GM19452 (cell line): ENCODE measurements at regions not wholly inside any gene's neighbourhood (a gene's known extent, or its start where the extent isn't known, plus 50 kb on each side); places are given as distances from the start of the nearest gene placed in this dataset.

Experiments
- ATAC-seq: cut with Tn5 transposase; IDR thresholded peaks from one replicate; pipeline ENCODE4 v1.9.1; 2021; ENCODE audit not compliant: unreplicated experiment

DNA sequence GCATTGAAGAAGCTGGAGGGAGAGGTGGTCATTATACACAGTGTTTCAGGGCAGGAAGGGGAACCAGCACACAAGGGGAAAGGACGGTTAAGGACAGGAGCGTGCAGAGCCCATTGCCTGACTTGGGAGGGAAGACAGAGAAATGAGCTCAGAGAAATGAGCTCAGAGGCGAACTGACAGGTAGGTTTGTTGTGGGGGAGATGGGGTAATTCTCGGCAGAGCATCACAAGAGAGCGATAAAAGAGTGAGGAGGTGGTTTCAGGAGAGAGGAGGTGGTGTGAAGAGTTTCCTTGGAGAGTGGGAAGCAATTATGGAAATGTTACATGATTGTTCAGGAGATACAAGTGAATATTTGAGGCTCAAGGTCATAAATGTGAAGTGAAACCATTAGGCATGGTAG is 61.0 kb downstream of the MRGPRX1 start:
- ATAC-seq, result no peak

GRCh38 chr11:18865951-18866350 is 73.3 kb downstream of the MRGPRX1 start:
- no peak for ATAC-seq

DNA sequence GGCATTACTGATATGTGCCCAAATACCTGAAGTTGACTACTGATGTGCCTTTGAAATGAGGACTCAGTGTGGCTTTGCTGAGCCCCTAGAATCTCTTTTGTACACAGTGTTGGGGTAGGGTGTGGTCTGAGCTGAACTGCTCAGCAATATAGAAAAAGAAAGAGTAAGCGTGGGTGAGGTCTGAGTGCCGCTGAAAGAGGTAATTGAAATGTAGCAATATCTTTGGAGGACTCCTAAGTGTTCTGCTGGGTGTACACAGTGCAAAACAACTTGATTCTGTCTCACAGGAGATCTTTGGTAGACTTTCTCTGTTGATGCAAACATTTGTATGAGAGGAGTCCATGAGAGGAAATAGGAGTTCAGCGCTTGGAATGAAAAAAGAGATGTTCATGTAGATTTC is 73.7 kb upstream of the PTPN5 start:
- no peak for ATAC-seq

- ATAC-seq, result peak; percentile 85
Observed at GRCh38 chr11:18853086-18853720, 61.6 kb upstream of the PTPN5 start.

DNA sequence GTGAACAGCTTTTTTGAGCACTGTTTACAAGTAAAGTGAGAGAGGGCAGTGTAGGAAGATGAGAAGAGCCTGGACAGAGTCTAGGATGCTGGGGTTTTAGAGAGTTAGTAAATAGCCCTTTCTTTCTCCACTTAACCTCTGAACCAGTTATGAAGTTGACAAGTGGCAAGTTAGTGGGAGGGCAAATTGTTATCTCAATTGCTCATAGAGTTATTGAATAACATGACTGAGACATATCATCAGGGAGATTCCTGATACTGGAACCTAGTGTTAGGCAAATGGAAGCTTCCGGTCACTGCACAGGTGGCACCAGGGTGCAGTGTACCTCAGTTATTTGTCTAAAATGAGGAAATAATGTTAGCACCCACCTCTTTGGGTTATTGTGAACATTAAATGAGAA is 57.8 kb upstream of the PTPN5 start:
- no peak for ATAC-seq

DNA sequence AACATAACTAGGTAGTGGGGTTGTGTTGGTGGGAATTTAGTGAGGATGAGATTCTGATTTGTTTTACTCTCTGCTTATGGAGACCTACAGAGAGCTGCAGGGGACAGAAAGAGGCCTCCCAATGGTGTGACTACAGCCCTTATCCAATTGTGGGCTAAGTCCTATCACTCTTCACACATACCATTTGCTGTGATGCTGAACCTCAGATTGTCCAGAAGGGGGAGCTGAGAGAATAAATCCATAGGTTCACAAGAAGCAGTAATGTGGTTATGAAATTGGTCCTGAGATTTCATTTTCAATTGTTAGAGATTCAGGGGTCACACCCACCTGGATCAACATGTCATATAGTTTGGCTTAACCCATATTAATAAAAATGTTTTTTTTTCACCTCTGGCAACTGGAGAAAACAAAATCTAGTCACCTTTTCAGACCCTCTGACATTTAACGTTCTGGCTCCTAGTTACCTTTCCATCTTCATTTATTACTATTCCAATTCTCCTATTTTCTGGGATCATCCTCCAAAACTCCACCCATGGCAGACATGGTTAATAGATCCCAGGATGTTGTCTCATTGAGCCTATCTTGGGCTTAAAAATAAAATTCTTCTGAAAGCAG is 53.3 kb upstream of the PTPN5 start:
- no peak for ATAC-seq
